HepG2 (cell line): ENCODE measurements at regions not wholly inside any gene's neighbourhood (a gene's known extent, or its start where the extent isn't known, plus 50 kb on each side); places are given as distances from the start of the nearest gene placed in this dataset.

ENCODE experiments used
- ATAC-seq: fragments of 200-7000 bp; cut with Tn5 transposase; 3 replicates; pipeline ENCODE4 v1.9.1; 2020; ENCODE audit warnings: mild to moderate bottlenecking, moderate library complexity
- BruUV-seq: library from RNA; stranded (reverse); fragments of 400-500 nt; replicated peaks from 2 replicates; lab custom pipeline; 2021; lab: Mats Ljungman, UMichigan
- CTCF ChIA-PET: fragments of 300-600 bp; formaldehyde crosslinking; extraction: SDS; loops from one replicate; lab custom pipeline; 2021; ENCODE audit warnings: low total read pairs, inconsistent platforms, low intra/inter-chr PET ratio; lab: Yijun Ruan, JAX
- POLR2A ChIA-PET: fragments of 350-600 bp; sonication (Branson Sonifier 250); formaldehyde crosslinking; loops from one replicate; lab custom pipeline; 2020; ENCODE audit warnings: antibody characterized with exemption, inconsistent platforms; lab: Yijun Ruan, JAX
- DNase-seq: peaks from one replicate; pipeline ENCODE4 v3.0.0-alpha.2; 2015; ENCODE audit warnings: low spot score
- FAIRE-seq: peaks from 3 replicates; lab custom pipeline; 2011; peaks lifted over from hg19 to GRCh38; lab: Jason Lieb, UNC
- H2AFZ ChIP-seq: one replicate; pipeline ENCODE4 v1.6.1; 2011; ENCODE audit warnings: low read length, inconsistent platforms
- H3K27ac ChIP-seq: fragments of 300-600 bp; 3 replicates; pipeline ENCODE4 v1.8.0; 2011; ENCODE audit warnings: mixed run types, mild to moderate bottlenecking, mixed read lengths, low read length, inconsistent platforms; ENCODE audit not compliant: insufficient read depth; ENCODE audit errors: extremely low read length
- H3K27me3 ChIP-seq, 2 experiments: fragments of 200-600 bp in 1 of 2; 2 replicates in 1 of 2; 3 replicates in 1 of 2; pipeline versions ENCODE4 v1.6.0 to v1.8.0; 2011; ENCODE audit warnings: low read length in 2 of 2, mild to moderate bottlenecking in 2 of 2, moderate library complexity in 2 of 2, inconsistent platforms in 1 of 2; ENCODE audit not compliant: insufficient read depth in 2 of 2, control insufficient read depth in 1 of 2
- H3K36me3 ChIP-seq, 2 experiments: fragments of 200-600 bp in 1 of 2; replicated peaks in 1 of 2; 2 replicates in 1 of 2; 3 replicates in 1 of 2; pipeline versions ENCODE4 v1.5.1 to v1.8.0; 2011; ENCODE audit warnings: low read length in 2 of 2, inconsistent platforms in 1 of 2; ENCODE audit not compliant: insufficient read depth in 2 of 2, control insufficient read depth in 1 of 2
- H3K4me1 ChIP-seq: 2 replicates; pipeline ENCODE4 v1.5.1; 2012; ENCODE audit warnings: low read length, inconsistent platforms; ENCODE audit not compliant: insufficient read depth
- H3K4me2 ChIP-seq: 2 replicates; pipeline ENCODE4 v1.6.0; 2011; ENCODE audit warnings: low read depth, low read length, inconsistent platforms
- H3K4me3 ChIP-seq, 3 experiments: fragments of 200-600 bp in 1 of 3; sonication (generic), shearing (Covaris generic) in 1 of 3; replicated peaks in 1 of 3; 2 replicates each; pipeline ENCODE4 v1.5.1; 2011 to 2016; ENCODE audit warnings: low read length in 3 of 3, inconsistent platforms in 2 of 3, low read depth in 2 of 3, mild to moderate bottlenecking in 2 of 3, control low read depth in 1 of 3, mixed read lengths in 1 of 3; ENCODE audit not compliant: insufficient read depth in 1 of 3
- H3K79me2 ChIP-seq: one replicate; pipeline ENCODE4 v1.6.1; 2011; ENCODE audit warnings: low read length, inconsistent platforms; ENCODE audit not compliant: insufficient read depth
- H3K9ac ChIP-seq: 2 replicates; pipeline ENCODE4 v1.6.0; 2011; ENCODE audit warnings: mild to moderate bottlenecking, low read depth, low read length, inconsistent platforms; ENCODE audit not compliant: insufficient read depth
- H3K9me3 ChIP-seq: 2 replicates; pipeline ENCODE4 v1.5.1; 2012; ENCODE audit warnings: mild to moderate bottlenecking, low read length
- H4K20me1 ChIP-seq: 2 replicates; pipeline ENCODE4 v1.6.0; 2011; ENCODE audit warnings: inconsistent platforms, mild to moderate bottlenecking, low read length, moderate library complexity; ENCODE audit not compliant: insufficient read depth
- AHDC1 ChIP-seq: sonication (generic); formaldehyde crosslinking; IDR thresholded peaks from 2 replicates; pipeline ENCODE4 v1.5.1; 2020; ENCODE audit warnings: mild to moderate bottlenecking, missing genetic modification reagents, borderline replicate concordance
- AKNA ChIP-seq: sonication (generic); formaldehyde crosslinking; IDR thresholded peaks from 2 replicates; pipeline ENCODE4 v1.4.0; 2020; ENCODE audit warnings: missing genetic modification reagents, borderline replicate concordance
- CENPBD1 ChIP-seq: sonication (generic); formaldehyde crosslinking; IDR thresholded peaks from 2 replicates; pipeline ENCODE4 v1.8.0; 2022; ENCODE audit warnings: missing genetic modification reagents, low read depth, mild to moderate bottlenecking, borderline replicate concordance
- HNF1B ChIP-seq: sonication (generic); formaldehyde crosslinking; IDR thresholded peaks from 2 replicates; pipeline ENCODE4 v1.5.1; 2020; ENCODE audit warnings: mild to moderate bottlenecking, moderate library complexity, missing genetic modification reagents
- JUNB ChIP-seq: sonication (generic); formaldehyde crosslinking; IDR thresholded peaks from 2 replicates; pipeline ENCODE4 v1.8.0; 2022; ENCODE audit warnings: missing genetic modification reagents, mild to moderate bottlenecking, borderline replicate concordance
- RBM22 ChIP-seq: fragments of 200-400 bp; formaldehyde crosslinking; optimal IDR thresholded peaks from 2 replicates; pipeline ENCODE3; 2017; ENCODE audit warnings: mild to moderate bottlenecking, low read length, moderate library complexity
- SETDB1 ChIP-seq: sonication (generic); formaldehyde crosslinking; IDR thresholded peaks from 2 replicates; pipeline ENCODE4 v1.5.1; 2020; ENCODE audit warnings: missing genetic modification reagents, mild to moderate bottlenecking, borderline replicate concordance
- ZNF138 ChIP-seq: sonication (generic); formaldehyde crosslinking; IDR thresholded peaks from 2 replicates; pipeline ENCODE4 v1.5.0; 2020; ENCODE audit warnings: mild to moderate bottlenecking, low read depth, missing genetic modification reagents
- ZNF615 ChIP-seq: sonication (generic); formaldehyde crosslinking; IDR thresholded peaks from 2 replicates; pipeline ENCODE4 v1.5.0; 2020; ENCODE audit warnings: mild to moderate bottlenecking, missing genetic modification reagents, borderline replicate concordance
- WGBS: methylation state at CpG from one replicate; pipeline ENCODE4 v1.1.6; 2017; ENCODE audit warnings: low lambda C conversion rate; 5-methylcytosine and 5-hydroxymethylcytosine counted together
- in situ Hi-C: cut with HindIII; loops from 2 replicates; pipeline ENCODE4 v1.10.0; 2017; ENCODE audit warnings: low pct_unique_long_range_greater_than_20kb; ENCODE audit not compliant: extremely low pct_ligation_motif_present
- intact Hi-C: fragments of 100-400 bp; cut with micrococcal nuclease; formaldehyde crosslinking; loops from one replicate; pipeline ENCODE4 v1.10.0; 2022; ENCODE audit not compliant: unreplicated experiment
- TF ChIP-seq, protein P1 (sequence below): sonication (generic); formaldehyde crosslinking; IDR thresholded peaks from 2 replicates; pipeline ENCODE4 v1.8.1; 2023; ENCODE audit warnings: mild to moderate bottlenecking, missing genetic modification reagents, borderline replicate concordance

DNA sequence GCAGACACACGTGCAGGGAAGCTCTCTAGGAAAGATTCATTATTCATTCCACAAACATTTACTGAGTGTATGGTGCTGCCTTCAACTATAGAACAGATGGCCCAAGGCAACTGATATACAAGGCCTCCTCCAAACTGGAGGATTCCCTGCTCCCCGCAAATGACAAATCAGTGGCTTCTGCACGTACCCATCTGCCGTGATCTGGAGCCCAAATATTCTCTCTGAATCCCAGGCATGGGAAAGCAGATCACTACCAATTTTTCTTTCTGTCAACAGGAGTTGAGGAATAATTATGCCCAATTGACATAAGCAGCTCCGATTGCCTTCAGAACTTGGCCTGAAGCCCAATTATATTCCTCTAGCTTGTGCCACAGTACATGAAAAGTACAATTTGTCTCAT lies 174.2 kb upstream of the CCDC196 start (continued):
- TF ChIP-seq AKNA (CRISPR knock-in tag) (no peak), JUNB (no peak)
- TF ChIP-seq, all 625 proteins: peak for 0

DNA sequence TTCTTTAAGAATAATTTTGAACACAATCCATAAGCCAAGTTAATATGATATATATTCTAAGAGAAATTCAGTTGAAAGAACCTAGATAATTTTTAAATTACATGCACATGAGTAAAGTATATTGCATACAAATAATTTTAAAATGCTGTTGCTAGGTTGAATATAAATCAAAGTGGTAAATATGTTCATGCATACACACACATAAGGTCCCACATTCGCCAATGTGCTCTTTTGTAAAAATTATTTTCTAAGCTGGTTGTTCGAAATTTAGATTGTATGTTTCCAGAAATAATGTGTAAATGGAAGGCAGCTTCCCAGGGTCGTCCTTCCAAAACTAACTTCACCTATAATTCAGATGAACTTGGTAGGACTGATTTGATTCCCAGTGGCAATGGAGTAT lies 173.7 kb upstream of the CCDC196 start:
- H3K9me3 ChIP-seq, result no peaks in the 10 kb centered on the region; the same call in 1 of the 2 replicates
- H3K36me3 ChIP-seq, result no peaks in the 10 kb centered on the region
- H3K9ac ChIP-seq, result no peak overlapping the region
- H3K27ac ChIP-seq, result no peak overlapping the region
- FAIRE-seq, result no peak
- H3K27me3 ChIP-seq, result no peaks in the 10 kb centered on the region
- H3K4me3 ChIP-seq, result no peak overlapping the region
- intact Hi-C loops, result no loop called here
- CTCF ChIA-PET, result no interaction called here
- no peaks in the 10 kb centered on the region for H4K20me1 ChIP-seq
- H2AFZ ChIP-seq, result no peak overlapping the region
- 2% methylated on average over 3 of the region's 3 CpGs for WGBS
- POLR2A ChIA-PET, result no interaction called here
- ATAC-seq, result no peak
- in situ Hi-C loops, result no loop called here
- H3K79me2 ChIP-seq, result no peaks in the 10 kb centered on the region
- DNase-seq, result no peak
- BruUV-seq, result no TSS peak
- H3K4me1 ChIP-seq, result no peaks in the 10 kb centered on the region
- H3K4me2 ChIP-seq, result no peak overlapping the region
- no peak for TF ChIP-seq ZNF615 (CRISPR knock-in tag)
- TF ChIP-seq AHDC1, result no peak
- TF ChIP-seq, protein P1, sequence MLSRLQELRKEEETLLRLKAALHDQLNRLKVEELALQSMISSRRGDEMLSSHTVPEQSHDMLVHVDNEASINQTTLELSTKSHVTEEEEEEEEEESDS, result no peak
- no peak for TF ChIP-seq SETDB1 (CRISPR knock-in tag)
- TF ChIP-seq HNF1B (CRISPR knock-in tag), result no peak
- no peak for TF ChIP-seq CENPBD1 (CRISPR knock-in tag)
- TF ChIP-seq RBM22, result no peak
- no peak for TF ChIP-seq ZNF138 (CRISPR knock-in tag)
